Type B pancreatic cell (in vitro differentiated cells): ENCODE measurements at regions not wholly inside any gene's neighbourhood (a gene's known extent, or its start where the extent isn't known, plus 50 kb on each side); places are given as distances from the start of the nearest gene placed in this dataset.

Source experiments
- DNase-seq: peaks from one replicate; pipeline ENCODE4 v3.0.0; 2021; ENCODE audit warnings: mixed read lengths; ENCODE audit not compliant: unreplicated experiment; ENCODE audit errors: extremely low spot score
- H3K27ac Mint-ChIP-seq: 2 replicates; pipeline ENCODE4 v1.8.0; 2021; ENCODE audit warnings: mild to moderate bottlenecking, mixed read lengths
- H3K27me3 Mint-ChIP-seq: 2 replicates; pipeline ENCODE4 v1.8.0; 2021; ENCODE audit warnings: mixed read lengths
- H3K36me3 Mint-ChIP-seq: 2 replicates; pipeline ENCODE4 v1.8.0; 2021; ENCODE audit warnings: mixed read lengths
- H3K4me1 Mint-ChIP-seq: one replicate; pipeline ENCODE4 v1.8.0; 2021; ENCODE audit warnings: mixed read lengths; ENCODE audit not compliant: unreplicated experiment
- H3K4me3 Mint-ChIP-seq: 2 replicates; pipeline ENCODE4 v1.8.0; 2021; ENCODE audit warnings: mild to moderate bottlenecking, mixed read lengths
- H3K9me3 Mint-ChIP-seq: 2 replicates; pipeline ENCODE4 v1.8.0; 2021; ENCODE audit warnings: mixed read lengths
- CTCF ChIP-seq: fragments of 200-600 bp; sonication (generic); conservative IDR thresholded peaks from 2 replicates; pipeline ENCODE4 v1.5.0; 2021; ENCODE audit warnings: antibody characterized with exemption, mild to moderate bottlenecking

- Mint-ChIP-seq H3K9me3 (no peaks in the 10 kb centered on the region), H3K36me3 (no peaks in the 10 kb centered on the region), H3K27me3 (peaks cover 9% of the 10 kb centered on the region), H3K27ac (no peak overlapping the region), H3K4me1 (peaks cover 24% of the 10 kb centered on the region), H3K4me3 (no peak overlapping the region)
- TF ChIP-seq CTCF: no peak
- no peak for DNase-seq
These were observed 125.8 kb upstream of the GLI2 start for GRCh38 chr2:120609826-120610395.

- Mint-ChIP-seq H3K9me3 (no peaks in the 10 kb centered on the region), H3K4me3 (no peak overlapping the region), H3K27ac (no peak overlapping the region), H3K27me3 (peaks cover 5% of the 10 kb centered on the region), H3K4me1 (peaks cover 17% of the 10 kb centered on the region), H3K36me3 (no peaks in the 10 kb centered on the region)
- no peak for DNase-seq
- TF ChIP-seq CTCF: no peak
These were observed 124.7 kb upstream of the GLI2 start for GRCh38 chr2:120611016-120611415.

GRCh38 chr2:120611961-120612360 is 123.7 kb upstream of the GLI2 start:
- Mint-ChIP-seq H3K27me3 (peaks cover 5% of the 10 kb centered on the region), H3K36me3 (no peaks in the 10 kb centered on the region), H3K4me3 (no peak overlapping the region), H3K4me1 (peaks cover 17% of the 10 kb centered on the region), H3K27ac (no peak overlapping the region), H3K9me3 (no peaks in the 10 kb centered on the region)
- no peak for DNase-seq
- TF ChIP-seq CTCF: no peak

GRCh38 chr2:120612471-120612870 is 123.2 kb upstream of the GLI2 start:
- Mint-ChIP-seq H3K36me3 (no peaks in the 10 kb centered on the region), H3K4me1 (peaks cover 17% of the 10 kb centered on the region), H3K27me3 (peaks cover 5% of the 10 kb centered on the region), H3K9me3 (no peaks in the 10 kb centered on the region), H3K27ac (no peak overlapping the region), H3K4me3 (no peak overlapping the region)
- no peak for TF ChIP-seq CTCF
- DNase-seq: no peak

GRCh38 chr2:120612931-120613330 is 122.7 kb upstream of the GLI2 start:
- Mint-ChIP-seq H3K27me3 (peaks cover 3% of the 10 kb centered on the region), H3K4me3 (no peak overlapping the region), H3K9me3 (no peaks in the 10 kb centered on the region), H3K27ac (no peak overlapping the region), H3K36me3 (no peaks in the 10 kb centered on the region), H3K4me1 (peaks cover 17% of the 10 kb centered on the region)
- no peak for DNase-seq
- no peak for TF ChIP-seq CTCF
